ENCODE measurements at regions not wholly inside any gene's neighbourhood (a gene's known extent, or its start where the extent isn't known, plus 50 kb on each side); places are given as distances from the start of the nearest gene placed in this dataset.

GRCh38 chr4:59583845-59584568 is 1616.1 kb upstream of the ADGRL3 start:
- POLR2A ChIA-PET = no interaction called here
- ATAC-seq (ENCODE audit: low read depth) (no peak), DNase-seq (no peak)
- Mint-ChIP-seq H3K27me3 (no peaks in the 10 kb centered on the region), H3K36me3 (ENCODE audit: low read depth) (no peaks in the 10 kb centered on the region), H3K4me3 (no peak overlapping the region), H3K27ac (no peak overlapping the region), H3K9me3 (peaks cover 6% of the 10 kb centered on the region), H3K4me1 (no peaks in the 10 kb centered on the region)
- TF ChIP-seq, protein P1, sequence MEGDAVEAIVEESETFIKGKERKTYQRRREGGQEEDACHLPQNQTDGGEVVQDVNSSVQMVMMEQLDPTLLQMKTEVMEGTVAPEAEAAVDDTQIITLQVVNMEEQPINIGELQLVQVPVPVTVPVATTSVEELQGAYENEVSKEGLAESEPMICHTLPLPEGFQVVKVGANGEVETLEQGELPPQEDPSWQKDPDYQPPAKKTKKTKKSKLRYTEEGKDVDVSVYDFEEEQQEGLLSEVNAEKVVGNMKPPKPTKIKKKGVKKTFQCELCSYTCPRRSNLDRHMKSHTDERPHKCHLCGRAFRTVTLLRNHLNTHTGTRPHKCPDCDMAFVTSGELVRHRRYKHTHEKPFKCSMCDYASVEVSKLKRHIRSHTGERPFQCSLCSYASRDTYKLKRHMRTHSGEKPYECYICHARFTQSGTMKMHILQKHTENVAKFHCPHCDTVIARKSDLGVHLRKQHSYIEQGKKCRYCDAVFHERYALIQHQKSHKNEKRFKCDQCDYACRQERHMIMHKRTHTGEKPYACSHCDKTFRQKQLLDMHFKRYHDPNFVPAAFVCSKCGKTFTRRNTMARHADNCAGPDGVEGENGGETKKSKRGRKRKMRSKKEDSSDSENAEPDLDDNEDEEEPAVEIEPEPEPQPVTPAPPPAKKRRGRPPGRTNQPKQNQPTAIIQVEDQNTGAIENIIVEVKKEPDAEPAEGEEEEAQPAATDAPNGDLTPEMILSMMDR (IDR thresholded peaks at IDR 0.05) = no peak
- intact Hi-C loops (cut with micrococcal nuclease) = no loop called here
- CTCF ChIA-PET = no interaction called here

- ATAC-seq (ENCODE audit: low read depth) (no peak), DNase-seq (no peak)
- ChIA-PET POLR2A (no interaction called here), CTCF (no interaction called here)
- Mint-ChIP-seq H3K36me3 (ENCODE audit: low read depth) (no peaks in the 10 kb centered on the region), H3K27ac (no peak overlapping the region), H3K4me3 (no peak overlapping the region), H3K4me1 (peaks cover 4% of the 10 kb centered on the region), H3K27me3 (no peaks in the 10 kb centered on the region), H3K9me3 (peaks cover 3% of the 10 kb centered on the region)
- TF ChIP-seq, protein P1 (IDR thresholded peaks at IDR 0.05) = no peak
- intact Hi-C loops (cut with micrococcal nuclease) = no loop called here
Observed at GRCh38 chr4:59597536-59598329, 1602.4 kb upstream of the ADGRL3 start.

- POLR2A ChIA-PET = no interaction called here
- Mint-ChIP-seq H3K9me3 (peaks cover 3% of the 10 kb centered on the region), H3K27ac (no peak overlapping the region), H3K4me1 (peaks cover 4% of the 10 kb centered on the region), H3K36me3 (ENCODE audit: low read depth) (no peaks in the 10 kb centered on the region), H3K27me3 (no peaks in the 10 kb centered on the region), H3K4me3 (no peak overlapping the region)
- DNase-seq = no peak
- CTCF ChIA-PET = no interaction called here
- no peak for ATAC-seq (ENCODE audit: low read depth)
- TF ChIP-seq, protein P1 (IDR thresholded peaks at IDR 0.05) = no peak
- intact Hi-C loops (cut with micrococcal nuclease) = no loop called here
Observed at GRCh38 chr4:59598330-59598618, 1601.9 kb upstream of the ADGRL3 start.

DNA sequence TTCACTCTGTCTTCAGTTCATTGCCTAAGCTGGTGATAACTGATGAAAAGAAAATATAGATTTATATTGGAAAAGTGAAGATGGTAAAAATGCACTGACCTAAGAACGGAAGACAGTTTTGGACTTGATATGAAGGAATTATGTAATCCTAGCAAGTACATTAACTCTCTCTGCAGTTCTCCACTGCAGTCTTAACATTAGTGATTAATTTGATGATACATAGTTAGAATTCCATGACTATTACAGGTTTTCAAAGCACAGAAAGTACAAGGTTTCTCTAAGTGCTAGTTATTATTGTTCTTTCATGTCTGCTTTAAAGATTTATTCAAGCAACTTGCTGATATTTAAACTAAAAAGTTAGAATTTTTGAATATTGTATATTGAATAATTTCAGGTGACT is 1591.7 kb upstream of the ADGRL3 start:
- no peak overlapping the region for H3K4me3 Mint-ChIP-seq
- ChIA-PET CTCF (no interaction called here), POLR2A (no interaction called here)
- no peak for ATAC-seq (ENCODE audit: low read depth)
- no peaks in the 10 kb centered on the region for H3K36me3 Mint-ChIP-seq (ENCODE audit: low read depth)
- TF ChIP-seq, protein P1 (IDR thresholded peaks at IDR 0.05) = no peak
- H3K27me3 Mint-ChIP-seq = no peaks in the 10 kb centered on the region
- no peak overlapping the region for H3K27ac Mint-ChIP-seq
- DNase-seq = no peak
- H3K4me1 Mint-ChIP-seq = no peaks in the 10 kb centered on the region
- H3K9me3 Mint-ChIP-seq = no peaks in the 10 kb centered on the region
- intact Hi-C loops (cut with micrococcal nuclease) = no loop called here

DNA sequence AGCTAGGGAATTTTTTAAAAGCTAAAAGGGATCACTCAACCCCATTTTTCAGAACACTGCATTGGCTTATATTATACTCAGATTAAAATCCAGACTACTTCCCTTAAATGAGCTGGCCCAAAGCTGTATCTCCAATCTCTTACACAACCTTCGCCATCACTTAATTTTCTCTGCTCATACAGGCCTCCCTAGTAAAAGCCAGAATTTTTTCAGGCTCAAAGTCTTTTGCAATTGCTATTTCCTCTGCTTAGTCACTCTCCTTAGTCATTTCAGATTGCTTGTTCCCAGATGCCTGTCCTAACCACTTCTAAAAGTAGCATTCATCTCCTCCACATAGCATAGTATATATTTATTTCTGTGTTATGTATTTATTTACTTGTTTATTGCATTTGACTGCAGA is 1587.9 kb upstream of the ADGRL3 start:
- no peak for ATAC-seq (ENCODE audit: low read depth)

More for the DNA sequence above, 1587.9 kb upstream of the ADGRL3 start:
- H3K4me3 Mint-ChIP-seq = no peak overlapping the region
- H3K9me3 Mint-ChIP-seq = no peaks in the 10 kb centered on the region
- no peaks in the 10 kb centered on the region for H3K36me3 Mint-ChIP-seq (ENCODE audit: low read depth)
- TF ChIP-seq, protein P1 (IDR thresholded peaks at IDR 0.05) = no peak
- ChIA-PET CTCF (no interaction called here), POLR2A (no interaction called here)
- no peaks in the 10 kb centered on the region for H3K4me1 Mint-ChIP-seq
- no peak for DNase-seq
- no peak overlapping the region for H3K27ac Mint-ChIP-seq
- H3K27me3 Mint-ChIP-seq = no peaks in the 10 kb centered on the region
- intact Hi-C loops (cut with micrococcal nuclease) = no loop called here
